ENCODE measurements at regions not wholly inside any gene's neighbourhood (a gene's known extent, or its start where the extent isn't known, plus 50 kb on each side); places are given as distances from the start of the nearest gene placed in this dataset.
"Not testable (repeated sequence)": the region's sequence is repeated elsewhere in the genome, so short reads cannot be mapped to it uniquely, and the experiment has no call there.

DNA sequence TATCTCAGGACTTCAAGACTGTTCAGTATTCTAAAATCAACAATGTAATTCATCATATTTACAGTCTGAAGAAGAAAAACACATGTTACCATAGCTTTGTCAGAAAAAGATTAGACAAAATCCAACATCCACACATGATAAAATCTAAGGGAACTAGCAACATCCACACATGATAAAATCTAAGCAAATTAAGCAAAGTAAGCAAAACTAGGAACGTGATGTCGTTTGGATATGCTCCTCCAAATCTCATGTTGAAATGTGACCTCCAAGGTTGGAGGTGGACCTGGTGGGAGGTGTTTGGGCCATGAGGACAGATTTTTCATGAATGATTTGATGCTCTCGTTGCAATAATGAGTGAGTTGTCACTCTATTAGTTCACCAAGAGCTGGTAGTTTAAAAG, 717.3 kb upstream of the HS6ST1 start:
- H3K4me1 ChIP-seq (ENCODE audit: control insufficient read depth, extremely low read depth, insufficient read depth, low read length) = no peaks in the 10 kb centered on the region
- no peaks in the 10 kb centered on the region for H3K36me3 ChIP-seq (ENCODE audit: control insufficient read depth in 2 of 2, extremely low read depth in 1 of 2, insufficient read depth in 2 of 2, low read length in 2 of 2)
- CTCF ChIA-PET = no interaction called here
- no peak for DNase-seq (ENCODE audit: low read depth, low spot score)
- H4K20me1 ChIP-seq (replicated peaks; ENCODE audit: control insufficient read depth, extremely low read depth, insufficient read depth, low read length) = no peaks in the 10 kb centered on the region
- H3K4me3 ChIP-seq (replicated peaks in 1 of 3; ENCODE audit: insufficient read depth in 1 of 3, low read depth in 1 of 3, low read length in 3 of 3) = no peak overlapping the region
- dilution Hi-C loops (cut with MboI; ENCODE audit: extremely low pct_ligation_motif_present, low sequenced_read_pairs) (no loop called here), intact Hi-C loops (cut with micrococcal nuclease) (no loop called here)
- H3K9me3 ChIP-seq (replicated peaks; ENCODE audit: control insufficient read depth, insufficient read depth, low read length) = no peaks in the 10 kb centered on the region
- H3K79me2 ChIP-seq (ENCODE audit: control insufficient read depth, insufficient read depth, low read length) = no peaks in the 10 kb centered on the region
- no TSS peak for BruUV-seq (replicated peaks)
- no peak overlapping the region for H3K4me2 ChIP-seq (ENCODE audit: insufficient read depth, low read length)
- no peak for FAIRE-seq
- no peak overlapping the region for H2AFZ ChIP-seq (ENCODE audit: low read depth, low read length)
- no peak overlapping the region for H3K27ac ChIP-seq (ENCODE audit: insufficient read depth, low read depth, low read length)
- H3K9me1 ChIP-seq (replicated peaks; ENCODE audit: control insufficient read depth, extremely low read depth, insufficient read depth, low read length) = no peaks in the 10 kb centered on the region
- POLR2A ChIA-PET = no interaction called here
- H3K27me3 ChIP-seq (ENCODE audit: control insufficient read depth in 2 of 2, insufficient read depth in 2 of 2, low read length in 2 of 2) = no peaks in the 10 kb centered on the region
- no peak for TF ChIP-seq JUN (IDR thresholded peaks at IDR 0.05; ENCODE audit: borderline replicate concordance, insufficient read depth, insufficient read length, low read depth)
- TF ChIP-seq, protein P1, sequence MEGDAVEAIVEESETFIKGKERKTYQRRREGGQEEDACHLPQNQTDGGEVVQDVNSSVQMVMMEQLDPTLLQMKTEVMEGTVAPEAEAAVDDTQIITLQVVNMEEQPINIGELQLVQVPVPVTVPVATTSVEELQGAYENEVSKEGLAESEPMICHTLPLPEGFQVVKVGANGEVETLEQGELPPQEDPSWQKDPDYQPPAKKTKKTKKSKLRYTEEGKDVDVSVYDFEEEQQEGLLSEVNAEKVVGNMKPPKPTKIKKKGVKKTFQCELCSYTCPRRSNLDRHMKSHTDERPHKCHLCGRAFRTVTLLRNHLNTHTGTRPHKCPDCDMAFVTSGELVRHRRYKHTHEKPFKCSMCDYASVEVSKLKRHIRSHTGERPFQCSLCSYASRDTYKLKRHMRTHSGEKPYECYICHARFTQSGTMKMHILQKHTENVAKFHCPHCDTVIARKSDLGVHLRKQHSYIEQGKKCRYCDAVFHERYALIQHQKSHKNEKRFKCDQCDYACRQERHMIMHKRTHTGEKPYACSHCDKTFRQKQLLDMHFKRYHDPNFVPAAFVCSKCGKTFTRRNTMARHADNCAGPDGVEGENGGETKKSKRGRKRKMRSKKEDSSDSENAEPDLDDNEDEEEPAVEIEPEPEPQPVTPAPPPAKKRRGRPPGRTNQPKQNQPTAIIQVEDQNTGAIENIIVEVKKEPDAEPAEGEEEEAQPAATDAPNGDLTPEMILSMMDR (IDR thresholded peaks at IDR 0.05; ENCODE audit: extremely low read depth in 1 of 2, insufficient read depth in 1 of 2, low read depth in 1 of 2, low read length in 2 of 2) = no peak
- no peak for TF ChIP-seq POLR2AphosphoS5 (IDR thresholded peaks at IDR 0.05; ENCODE audit: insufficient read depth, low read depth, low read length)
- no peak for TF ChIP-seq MYC (IDR thresholded peaks at IDR 0.05; ENCODE audit: low read depth, low read length)
- no peak for TF ChIP-seq EZH2 (IDR thresholded peaks at IDR 0.05; ENCODE audit: borderline replicate concordance, low read depth, low read length, severe bottlenecking)
- TF ChIP-seq, protein P2, sequence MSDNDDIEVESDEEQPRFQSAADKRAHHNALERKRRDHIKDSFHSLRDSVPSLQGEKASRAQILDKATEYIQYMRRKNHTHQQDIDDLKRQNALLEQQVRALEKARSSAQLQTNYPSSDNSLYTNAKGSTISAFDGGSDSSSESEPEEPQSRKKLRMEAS (IDR thresholded peaks at IDR 0.05; ENCODE audit: insufficient read depth, insufficient read length) = no peak
- TF ChIP-seq FOS (IDR thresholded peaks at IDR 0.05; ENCODE audit: borderline replicate concordance, insufficient read depth, low read length) = no peak
- TF ChIP-seq GATA2 (IDR thresholded peaks at IDR 0.05; ENCODE audit: insufficient read depth, insufficient read length, low read depth, low read length) = no peak
- TF ChIP-seq POLR2A (IDR thresholded peaks at IDR 0.05; ENCODE audit: low read depth, low read length) = no peak
- H3K9ac ChIP-seq (replicated peaks; ENCODE audit: extremely low read depth, insufficient read depth, low read length) = no peak overlapping the region

DNA sequence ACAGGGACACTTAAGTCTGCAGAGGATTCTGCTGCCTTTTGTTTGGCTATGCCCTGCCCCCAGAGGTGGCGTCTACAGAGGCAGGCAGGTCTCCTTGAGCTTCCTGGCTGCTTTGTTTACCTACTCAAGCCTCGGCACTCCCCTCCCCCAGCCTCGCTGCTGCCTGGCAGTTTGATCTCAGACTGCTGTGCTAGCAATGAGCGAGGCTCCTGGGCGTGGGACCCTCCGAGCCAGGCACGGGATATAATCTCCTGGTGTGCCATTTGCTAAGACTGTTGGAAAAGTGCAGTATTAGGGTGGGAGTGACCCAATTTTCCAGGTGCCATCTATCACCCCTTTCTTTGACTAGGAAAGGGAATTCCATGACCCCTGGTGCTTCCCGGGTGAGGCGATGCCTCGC, 725.0 kb upstream of the HS6ST1 start:
- H3K27me3 ChIP-seq (ENCODE audit: control insufficient read depth in 2 of 2, insufficient read depth in 2 of 2, low read length in 2 of 2); H3K36me3 ChIP-seq (ENCODE audit: control insufficient read depth in 2 of 2, extremely low read depth in 1 of 2, insufficient read depth in 2 of 2, low read length in 2 of 2); H3K4me3 ChIP-seq (replicated peaks in 1 of 3; ENCODE audit: insufficient read depth in 1 of 3, low read depth in 1 of 3, low read length in 3 of 3); dilution Hi-C loops (cut with MboI; ENCODE audit: extremely low pct_ligation_motif_present, low sequenced_read_pairs); H3K4me2 ChIP-seq (ENCODE audit: insufficient read depth, low read length); H2AFZ ChIP-seq (ENCODE audit: low read depth, low read length); H3K9me1 ChIP-seq (replicated peaks; ENCODE audit: control insufficient read depth, extremely low read depth, insufficient read depth, low read length); CTCF ChIA-PET; DNase-seq (ENCODE audit: low read depth, low spot score); POLR2A ChIA-PET; BruUV-seq (replicated peaks); H3K9me3 ChIP-seq (replicated peaks; ENCODE audit: control insufficient read depth, insufficient read depth, low read length); H4K20me1 ChIP-seq (replicated peaks; ENCODE audit: control insufficient read depth, extremely low read depth, insufficient read depth, low read length); H3K9ac ChIP-seq (replicated peaks; ENCODE audit: extremely low read depth, insufficient read depth, low read length); intact Hi-C loops (cut with micrococcal nuclease); FAIRE-seq; H3K79me2 ChIP-seq (ENCODE audit: control insufficient read depth, insufficient read depth, low read length); H3K27ac ChIP-seq (ENCODE audit: insufficient read depth, low read depth, low read length); H3K4me1 ChIP-seq (ENCODE audit: control insufficient read depth, extremely low read depth, insufficient read depth, low read length): not testable (repeated sequence)

- BruUV-seq (replicated peaks); POLR2A ChIA-PET; dilution Hi-C loops (cut with MboI; ENCODE audit: extremely low pct_ligation_motif_present, low sequenced_read_pairs): not testable (repeated sequence)
Observed at GRCh38 chr2:129046475-129046874, 727.8 kb upstream of the HS6ST1 start.

More at GRCh38 chr2:129046475-129046874, 727.8 kb upstream of the HS6ST1 start:
- H3K4me3 ChIP-seq (replicated peaks in 1 of 3; ENCODE audit: insufficient read depth in 1 of 3, low read depth in 1 of 3, low read length in 3 of 3); intact Hi-C loops (cut with micrococcal nuclease); H3K9ac ChIP-seq (replicated peaks; ENCODE audit: extremely low read depth, insufficient read depth, low read length); H4K20me1 ChIP-seq (replicated peaks; ENCODE audit: control insufficient read depth, extremely low read depth, insufficient read depth, low read length); H3K27ac ChIP-seq (ENCODE audit: insufficient read depth, low read depth, low read length); H3K27me3 ChIP-seq (ENCODE audit: control insufficient read depth in 2 of 2, insufficient read depth in 2 of 2, low read length in 2 of 2); H3K4me2 ChIP-seq (ENCODE audit: insufficient read depth, low read length); H3K9me1 ChIP-seq (replicated peaks; ENCODE audit: control insufficient read depth, extremely low read depth, insufficient read depth, low read length); FAIRE-seq; CTCF ChIA-PET; H3K36me3 ChIP-seq (ENCODE audit: control insufficient read depth in 2 of 2, extremely low read depth in 1 of 2, insufficient read depth in 2 of 2, low read length in 2 of 2); H3K79me2 ChIP-seq (ENCODE audit: control insufficient read depth, insufficient read depth, low read length); H3K9me3 ChIP-seq (replicated peaks; ENCODE audit: control insufficient read depth, insufficient read depth, low read length); H2AFZ ChIP-seq (ENCODE audit: low read depth, low read length); H3K4me1 ChIP-seq (ENCODE audit: control insufficient read depth, extremely low read depth, insufficient read depth, low read length); DNase-seq (ENCODE audit: low read depth, low spot score): not testable (repeated sequence)
